AG04450 (cell line): ENCODE measurements at regions not wholly inside any gene's neighbourhood (a gene's known extent, or its start where the extent isn't known, plus 50 kb on each side); places are given as distances from the start of the nearest gene placed in this dataset.

Source experiments
- CTCF ChIA-PET: fragments of 300-600, 350-600 bp; formaldehyde crosslinking; extraction: SDS; loops from one replicate; lab custom pipeline; 2022; ENCODE audit warnings: antibody characterized with exemption, inconsistent platforms; lab: Charles Lee
- POLR2A ChIA-PET: fragments of 350-600 bp; formaldehyde crosslinking; extraction: SDS; loops from one replicate; lab custom pipeline; 2021; ENCODE audit warnings: antibody characterized with exemption, inconsistent platforms; lab: Yijun Ruan, JAX
- DNase-seq: peaks from one replicate; pipeline ENCODE4 v3.0.0-alpha.2; 2011; ENCODE audit warnings: low read depth, low spot score
- H3K27ac ChIP-seq: one replicate; pipeline ENCODE4 v1.5.1; 2012; ENCODE audit warnings: low read depth, low read length, control low read depth
- H3K27me3 ChIP-seq: one replicate; pipeline ENCODE4 v1.6.0; 2012; ENCODE audit warnings: low read length; ENCODE audit not compliant: control insufficient read depth, insufficient read depth
- H3K4me3 ChIP-seq: 2 replicates; pipeline ENCODE4 v1.5.1; 2011; ENCODE audit warnings: mild to moderate bottlenecking, low read depth, low read length, control low read depth
- H3K9me3 ChIP-seq: 2 replicates; pipeline ENCODE4 v1.5.1; 2012; ENCODE audit warnings: low read length; ENCODE audit not compliant: control insufficient read depth, insufficient read depth
- CTCF ChIP-seq: IDR thresholded peaks from 2 replicates; pipeline ENCODE4 v1.5.1; 2011; ENCODE audit warnings: low read depth, low read length, control low read depth, inconsistent platforms

- ChIA-PET CTCF (no interaction called here), POLR2A (no interaction called here)
- no peak for TF ChIP-seq CTCF
- Histone ChIP-seq H3K27ac (no peak overlapping the region), H3K27me3 (no peaks in the 10 kb centered on the region), H3K9me3 (peaks cover 18% of the 10 kb centered on the region), H3K4me3 (no peak overlapping the region)
- no peak for DNase-seq
Measured at GRCh38 chr16:86876499-86876898, 298.1 kb downstream of the FOXL1 start.

GRCh38 chr16:86877108-86877507 is 298.8 kb downstream of the FOXL1 start:
- Histone ChIP-seq H3K9me3 (peaks cover 15% of the 10 kb centered on the region), H3K27me3 (no peaks in the 10 kb centered on the region), H3K27ac (no peak overlapping the region), H3K4me3 (no peak overlapping the region)
- ChIA-PET CTCF (no interaction called here), POLR2A (no interaction called here)
- no peak for TF ChIP-seq CTCF
- DNase-seq = no peak

- ChIA-PET POLR2A (no interaction called here), CTCF (no interaction called here)
- Histone ChIP-seq H3K9me3 (peaks cover 7% of the 10 kb centered on the region), H3K27ac (no peak overlapping the region), H3K27me3 (no peaks in the 10 kb centered on the region), H3K4me3 (no peak overlapping the region)
- TF ChIP-seq CTCF = no peak
- DNase-seq = no peak
Measured at GRCh38 chr16:86877835-86878234, 299.5 kb downstream of the FOXL1 start.

GRCh38 chr16:86878236-86879080 is 300.1 kb downstream of the FOXL1 start:
- POLR2A ChIA-PET = no interaction called here
- Histone ChIP-seq H3K27me3 (no peaks in the 10 kb centered on the region), H3K4me3 (no peak overlapping the region), H3K27ac (no peak overlapping the region), H3K9me3 (peaks cover 3% of the 10 kb centered on the region)
- CTCF ChIA-PET = no interaction called here
- no peak for TF ChIP-seq CTCF
- no peak for DNase-seq

- ChIA-PET CTCF (no interaction called here), POLR2A (no interaction called here)
- Histone ChIP-seq H3K27me3 (no peaks in the 10 kb centered on the region), H3K9me3 (no peaks in the 10 kb centered on the region; the same call in none of the 2 replicates), H3K27ac (no peak overlapping the region), H3K4me3 (no peak overlapping the region)
- TF ChIP-seq CTCF = no peak
- DNase-seq = no peak
Measured at GRCh38 chr16:86879268-86879667, 300.9 kb downstream of the FOXL1 start.
